KMS-11 (cell line): ENCODE measurements at regions not wholly inside any gene's neighbourhood (a gene's known extent, or its start where the extent isn't known, plus 50 kb on each side); places are given as distances from the start of the nearest gene placed in this dataset.

Experiments
- H2AFZ ChIP-seq: fragments of 200-600 bp; sonication (generic); 2 replicates; pipeline ENCODE4 v1.6.1; 2016; ENCODE audit warnings: antibody characterized with exemption, mixed run types, low read depth
- H3K27ac ChIP-seq: fragments of 200-600 bp; sonication (generic); 2 replicates; pipeline ENCODE4 v1.6.1; 2016; ENCODE audit warnings: mild to moderate bottlenecking, mixed run types
- H3K27me3 ChIP-seq: fragments of 200-600 bp; sonication (generic); 2 replicates; pipeline ENCODE4 v1.6.1; 2017; ENCODE audit warnings: mild to moderate bottlenecking, low read depth, mixed run types, moderate library complexity; ENCODE audit not compliant: insufficient read depth
- H3K36me3 ChIP-seq: fragments of 200-600 bp; sonication (generic); 2 replicates; pipeline ENCODE4 v1.6.1; 2017; ENCODE audit warnings: mild to moderate bottlenecking, mixed run types; ENCODE audit not compliant: insufficient read depth
- H3K4me1 ChIP-seq: fragments of 200-600 bp; sonication (generic); 2 replicates; pipeline ENCODE4 v1.6.1; 2016; ENCODE audit warnings: mild to moderate bottlenecking, low read depth, mixed run types; ENCODE audit not compliant: poor library complexity, severe bottlenecking
- H3K4me2 ChIP-seq: fragments of 200-600 bp; sonication (generic); 2 replicates; pipeline ENCODE4 v1.7.0; 2016; ENCODE audit warnings: mild to moderate bottlenecking, mixed run types
- H3K4me3 ChIP-seq: fragments of 200-600 bp; sonication (generic); IDR thresholded peaks from 2 replicates; pipeline ENCODE4 v1.6.1; 2017; ENCODE audit warnings: low read depth, low read length, mixed read lengths; ENCODE audit not compliant: insufficient read depth
- H3K79me2 ChIP-seq: fragments of 200-600 bp; sonication (generic); 2 replicates; pipeline ENCODE4 v1.6.1; 2016; ENCODE audit warnings: low read depth, mixed run types; ENCODE audit not compliant: insufficient read depth
- H3K9ac ChIP-seq: fragments of 200-600 bp; sonication (generic); 2 replicates; pipeline ENCODE4 v1.6.1; 2016; ENCODE audit warnings: mild to moderate bottlenecking, mixed run types
- H4K20me1 ChIP-seq: fragments of 200-600 bp; sonication (generic); 2 replicates; pipeline ENCODE4 v1.6.1; 2016; ENCODE audit warnings: mild to moderate bottlenecking, mixed run types; ENCODE audit not compliant: insufficient read depth
- TF ChIP-seq, protein P1 (sequence below): fragments of 200-600 bp; sonication (generic); conservative IDR thresholded peaks from 2 replicates; pipeline ENCODE4 v1.6.1; 2017; ENCODE audit warnings: low read depth, mild to moderate bottlenecking, antibody characterized with exemption, low read length, moderate library complexity, mixed read lengths

DNA sequence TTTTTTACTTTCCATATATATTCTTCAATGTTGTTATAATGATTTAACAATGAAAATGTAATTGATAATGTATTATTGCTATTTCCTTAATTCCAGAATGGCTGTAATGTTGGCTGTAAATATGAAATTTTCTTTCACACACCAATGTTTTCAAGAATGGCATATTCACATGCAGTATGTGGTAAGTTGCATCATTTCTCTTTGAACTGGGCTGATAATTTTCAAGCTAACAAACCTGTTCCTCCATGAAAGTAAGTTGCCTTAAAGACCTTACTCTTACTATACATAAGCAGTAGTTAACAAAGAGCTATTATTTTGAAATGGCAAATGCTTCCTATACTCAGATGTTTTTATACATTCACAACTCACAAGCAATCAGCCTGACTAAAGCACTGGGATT, 154.5 kb downstream of the TMEM168 start:
- Histone ChIP-seq H3K27me3 (no peaks in the 10 kb centered on the region), H3K4me2 (no peak overlapping the region), H3K27ac (no peak overlapping the region), H3K4me3 (no peak overlapping the region), H3K4me1 (no peaks in the 10 kb centered on the region), H3K36me3 (no peaks in the 10 kb centered on the region), H3K9ac (no peak overlapping the region), H2AFZ (no peak overlapping the region), H3K79me2 (no peaks in the 10 kb centered on the region), H4K20me1 (no peaks in the 10 kb centered on the region)
- TF ChIP-seq, protein P1, sequence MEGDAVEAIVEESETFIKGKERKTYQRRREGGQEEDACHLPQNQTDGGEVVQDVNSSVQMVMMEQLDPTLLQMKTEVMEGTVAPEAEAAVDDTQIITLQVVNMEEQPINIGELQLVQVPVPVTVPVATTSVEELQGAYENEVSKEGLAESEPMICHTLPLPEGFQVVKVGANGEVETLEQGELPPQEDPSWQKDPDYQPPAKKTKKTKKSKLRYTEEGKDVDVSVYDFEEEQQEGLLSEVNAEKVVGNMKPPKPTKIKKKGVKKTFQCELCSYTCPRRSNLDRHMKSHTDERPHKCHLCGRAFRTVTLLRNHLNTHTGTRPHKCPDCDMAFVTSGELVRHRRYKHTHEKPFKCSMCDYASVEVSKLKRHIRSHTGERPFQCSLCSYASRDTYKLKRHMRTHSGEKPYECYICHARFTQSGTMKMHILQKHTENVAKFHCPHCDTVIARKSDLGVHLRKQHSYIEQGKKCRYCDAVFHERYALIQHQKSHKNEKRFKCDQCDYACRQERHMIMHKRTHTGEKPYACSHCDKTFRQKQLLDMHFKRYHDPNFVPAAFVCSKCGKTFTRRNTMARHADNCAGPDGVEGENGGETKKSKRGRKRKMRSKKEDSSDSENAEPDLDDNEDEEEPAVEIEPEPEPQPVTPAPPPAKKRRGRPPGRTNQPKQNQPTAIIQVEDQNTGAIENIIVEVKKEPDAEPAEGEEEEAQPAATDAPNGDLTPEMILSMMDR = no peak

DNA sequence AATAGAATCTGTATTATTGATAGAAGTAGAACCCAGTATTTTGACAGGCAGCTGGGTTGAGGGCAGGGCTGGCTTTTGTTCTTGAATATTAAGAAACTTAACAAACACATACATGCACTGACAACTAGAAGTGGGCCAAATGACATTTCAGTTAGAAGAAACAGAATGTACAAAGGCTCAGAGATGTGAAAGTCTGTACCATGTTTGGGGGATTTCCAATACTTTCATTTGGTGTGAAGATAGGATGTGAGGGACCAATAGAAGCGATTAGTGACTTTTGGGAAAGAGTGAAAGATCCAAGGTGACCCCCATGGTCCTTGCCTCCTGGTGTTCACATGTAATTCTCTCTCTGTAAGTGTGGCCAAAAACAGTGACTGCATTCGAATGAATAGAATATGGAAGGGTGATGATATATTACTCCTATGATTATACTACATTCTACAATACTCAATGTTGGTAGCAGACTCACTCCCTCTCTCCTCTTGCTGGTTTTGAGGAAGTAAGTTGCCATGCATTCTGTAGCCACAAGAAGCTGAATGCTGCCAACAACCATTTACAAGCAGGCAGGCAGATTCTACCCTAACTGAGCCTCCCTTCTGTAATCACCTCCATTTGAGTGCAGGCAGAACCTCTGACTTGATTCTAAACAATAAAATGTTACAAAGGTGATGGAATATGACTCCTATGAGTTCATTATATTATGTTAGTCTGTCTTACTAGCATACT, 151.4 kb downstream of the TMEM168 start:
- TF ChIP-seq, protein P1 = no peak
- H3K27me3 ChIP-seq = no peaks in the 10 kb centered on the region
- no peak overlapping the region for H3K4me2 ChIP-seq
- no peaks in the 10 kb centered on the region for H4K20me1 ChIP-seq
- no peaks in the 10 kb centered on the region for H3K79me2 ChIP-seq
- H3K4me1 ChIP-seq = no peaks in the 10 kb centered on the region
- H3K36me3 ChIP-seq = no peaks in the 10 kb centered on the region
- no peak overlapping the region for H2AFZ ChIP-seq
- no peak overlapping the region for H3K27ac ChIP-seq
- H3K4me3 ChIP-seq = no peak overlapping the region
- no peak overlapping the region for H3K9ac ChIP-seq

DNA sequence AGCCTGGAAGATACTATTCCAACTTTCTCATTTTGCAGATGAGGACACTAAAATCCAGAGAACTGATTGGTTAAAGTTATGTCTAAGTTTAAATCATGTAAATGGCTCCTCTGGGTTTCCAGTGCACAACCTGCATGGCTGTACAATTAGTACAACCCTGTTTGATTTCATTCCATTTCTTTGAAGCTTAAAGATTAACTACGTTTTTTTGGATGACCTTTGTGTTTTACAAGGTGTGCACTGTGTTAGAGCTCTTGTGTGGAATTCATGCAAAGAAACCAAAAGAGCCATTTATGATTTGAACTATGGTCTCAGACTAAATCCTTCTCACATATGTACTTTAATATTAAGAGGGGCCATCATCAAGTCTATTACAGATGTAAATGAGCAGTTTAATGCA, 149.5 kb downstream of the TMEM168 start:
- no peaks in the 10 kb centered on the region for H4K20me1 ChIP-seq
- H3K79me2 ChIP-seq = no peaks in the 10 kb centered on the region
- TF ChIP-seq, protein P1 = no peak
- H3K27ac ChIP-seq = no peak overlapping the region
- no peaks in the 10 kb centered on the region for H3K4me1 ChIP-seq
- no peak overlapping the region for H2AFZ ChIP-seq
- H3K9ac ChIP-seq = no peak overlapping the region
- H3K4me2 ChIP-seq = no peak overlapping the region
- H3K36me3 ChIP-seq = no peaks in the 10 kb centered on the region
- no peaks in the 10 kb centered on the region for H3K27me3 ChIP-seq
- no peak overlapping the region for H3K4me3 ChIP-seq

DNA sequence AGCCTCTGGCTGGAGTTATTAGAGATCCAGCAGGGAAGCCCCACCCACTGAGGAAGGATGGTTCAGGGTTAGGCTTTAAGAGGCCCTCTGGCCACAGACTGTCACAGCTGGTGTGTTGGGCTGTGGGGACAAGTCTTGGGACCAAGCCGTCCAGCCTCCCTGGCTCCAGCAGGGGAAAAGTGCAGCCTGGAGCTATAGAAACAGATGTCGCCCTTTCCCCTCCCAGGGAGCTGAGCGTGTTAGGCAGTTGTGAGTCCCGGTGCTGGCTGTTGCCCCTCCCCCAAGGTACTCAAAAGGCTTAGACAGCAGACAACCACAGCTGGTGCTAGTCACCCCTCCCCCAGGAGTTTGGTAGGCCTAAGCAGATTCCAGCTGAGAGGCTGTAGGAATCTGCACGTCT, 143.4 kb downstream of the TMEM168 start:
- Histone ChIP-seq H3K79me2 (no peaks in the 10 kb centered on the region), H3K9ac (no peak overlapping the region), H3K4me3 (no peak overlapping the region), H2AFZ (no peak overlapping the region), H3K27me3 (no peaks in the 10 kb centered on the region), H4K20me1 (no peaks in the 10 kb centered on the region), H3K36me3 (no peaks in the 10 kb centered on the region), H3K4me1 (no peaks in the 10 kb centered on the region), H3K4me2 (no peak overlapping the region), H3K27ac (no peak overlapping the region)
- TF ChIP-seq, protein P1 = no peak
